ENCODE measurements at regions not wholly inside any gene's neighbourhood (a gene's known extent, or its start where the extent isn't known, plus 50 kb on each side); places are given as distances from the start of the nearest gene placed in this dataset.

- ChIA-PET CTCF (interaction anchor here (0.6 kb wide), 1 partner anchor 191 kb away, joined by 3 read pairs; no protein-coding TSS in a partner anchor), RAD21 (ENCODE audit: low non-redundant PET in 1 of 2, low total read pairs in 2 of 2, uncharacterized antibody in 2 of 2, unreplicated experiment in 2 of 2) (no interaction called here), POLR2A (no interaction called here)
- intact Hi-C loops (cut with micrococcal nuclease): no loop called here
- TF ChIP-seq RAD21 (IDR thresholded peaks at IDR 0.05; ENCODE audit: low read depth) (no peak), CEBPB (IDR thresholded peaks at IDR 0.05; ENCODE audit: low read depth) (no peak), ZNF274 (IDR thresholded peaks at IDR 0.05; ENCODE audit: low read depth, low read length) (no peak), SIN3A (IDR thresholded peaks at IDR 0.05; ENCODE audit: low read depth) (no peak), POLR2A (IDR thresholded peaks at IDR 0.05; ENCODE audit: borderline replicate concordance, extremely low read depth, insufficient read depth, insufficient read length) (no peak), EGR1 (IDR thresholded peaks at IDR 0.05; ENCODE audit: low read depth) (no peak), TCF7L2 (IDR thresholded peaks at IDR 0.05; ENCODE audit: borderline replicate concordance, extremely low read depth, insufficient read depth, insufficient read length) (no peak), YY1 (IDR thresholded peaks at IDR 0.05; ENCODE audit: extremely low read depth, insufficient replicate concordance, low read depth, low read length) (no peak), SP1 (IDR thresholded peaks at IDR 0.05; ENCODE audit: low read depth) (no peak), ELF1 (IDR thresholded peaks at IDR 0.05; ENCODE audit: borderline replicate concordance, low read depth) (no peak), CBX3 (IDR thresholded peaks at IDR 0.05; ENCODE audit: low read depth) (no peak), JUND (IDR thresholded peaks at IDR 0.05) (no peak), SRF (IDR thresholded peaks at IDR 0.05; ENCODE audit: low read depth) (no peak), CTCF (IDR thresholded peaks at IDR 0.05 in 2 of 3, conservative IDR thresholded peaks at IDR 0.05 in 1 of 3; ENCODE audit: borderline replicate concordance in 1 of 3, insufficient read depth in 1 of 3, low read depth in 2 of 3, low read length in 2 of 3) (no peak)
- TF ChIP-seq, protein P1, sequence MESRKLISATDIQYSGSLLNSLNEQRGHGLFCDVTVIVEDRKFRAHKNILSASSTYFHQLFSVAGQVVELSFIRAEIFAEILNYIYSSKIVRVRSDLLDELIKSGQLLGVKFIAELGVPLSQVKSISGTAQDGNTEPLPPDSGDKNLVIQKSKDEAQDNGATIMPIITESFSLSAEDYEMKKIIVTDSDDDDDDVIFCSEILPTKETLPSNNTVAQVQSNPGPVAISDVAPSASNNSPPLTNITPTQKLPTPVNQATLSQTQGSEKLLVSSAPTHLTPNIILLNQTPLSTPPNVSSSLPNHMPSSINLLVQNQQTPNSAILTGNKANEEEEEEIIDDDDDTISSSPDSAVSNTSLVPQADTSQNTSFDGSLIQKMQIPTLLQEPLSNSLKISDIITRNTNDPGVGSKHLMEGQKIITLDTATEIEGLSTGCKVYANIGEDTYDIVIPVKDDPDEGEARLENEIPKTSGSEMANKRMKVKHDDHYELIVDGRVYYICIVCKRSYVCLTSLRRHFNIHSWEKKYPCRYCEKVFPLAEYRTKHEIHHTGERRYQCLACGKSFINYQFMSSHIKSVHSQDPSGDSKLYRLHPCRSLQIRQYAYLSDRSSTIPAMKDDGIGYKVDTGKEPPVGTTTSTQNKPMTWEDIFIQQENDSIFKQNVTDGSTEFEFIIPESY (IDR thresholded peaks at IDR 0.05; ENCODE audit: extremely low read depth, insufficient replicate concordance, low read length): no peak
- TF ChIP-seq, protein P2, sequence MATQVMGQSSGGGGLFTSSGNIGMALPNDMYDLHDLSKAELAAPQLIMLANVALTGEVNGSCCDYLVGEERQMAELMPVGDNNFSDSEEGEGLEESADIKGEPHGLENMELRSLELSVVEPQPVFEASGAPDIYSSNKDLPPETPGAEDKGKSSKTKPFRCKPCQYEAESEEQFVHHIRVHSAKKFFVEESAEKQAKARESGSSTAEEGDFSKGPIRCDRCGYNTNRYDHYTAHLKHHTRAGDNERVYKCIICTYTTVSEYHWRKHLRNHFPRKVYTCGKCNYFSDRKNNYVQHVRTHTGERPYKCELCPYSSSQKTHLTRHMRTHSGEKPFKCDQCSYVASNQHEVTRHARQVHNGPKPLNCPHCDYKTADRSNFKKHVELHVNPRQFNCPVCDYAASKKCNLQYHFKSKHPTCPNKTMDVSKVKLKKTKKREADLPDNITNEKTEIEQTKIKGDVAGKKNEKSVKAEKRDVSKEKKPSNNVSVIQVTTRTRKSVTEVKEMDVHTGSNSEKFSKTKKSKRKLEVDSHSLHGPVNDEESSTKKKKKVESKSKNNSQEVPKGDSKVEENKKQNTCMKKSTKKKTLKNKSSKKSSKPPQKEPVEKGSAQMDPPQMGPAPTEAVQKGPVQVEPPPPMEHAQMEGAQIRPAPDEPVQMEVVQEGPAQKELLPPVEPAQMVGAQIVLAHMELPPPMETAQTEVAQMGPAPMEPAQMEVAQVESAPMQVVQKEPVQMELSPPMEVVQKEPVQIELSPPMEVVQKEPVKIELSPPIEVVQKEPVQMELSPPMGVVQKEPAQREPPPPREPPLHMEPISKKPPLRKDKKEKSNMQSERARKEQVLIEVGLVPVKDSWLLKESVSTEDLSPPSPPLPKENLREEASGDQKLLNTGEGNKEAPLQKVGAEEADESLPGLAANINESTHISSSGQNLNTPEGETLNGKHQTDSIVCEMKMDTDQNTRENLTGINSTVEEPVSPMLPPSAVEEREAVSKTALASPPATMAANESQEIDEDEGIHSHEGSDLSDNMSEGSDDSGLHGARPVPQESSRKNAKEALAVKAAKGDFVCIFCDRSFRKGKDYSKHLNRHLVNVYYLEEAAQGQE (IDR thresholded peaks at IDR 0.05; ENCODE audit: low read depth): no peak
- TF ChIP-seq, protein P3, sequence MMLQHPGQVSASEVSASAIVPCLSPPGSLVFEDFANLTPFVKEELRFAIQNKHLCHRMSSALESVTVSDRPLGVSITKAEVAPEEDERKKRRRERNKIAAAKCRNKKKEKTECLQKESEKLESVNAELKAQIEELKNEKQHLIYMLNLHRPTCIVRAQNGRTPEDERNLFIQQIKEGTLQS (IDR thresholded peaks at IDR 0.05): no peak
- Histone ChIP-seq H3K79me2 (ENCODE audit: insufficient read depth, low read length) (no peaks in the 10 kb centered on the region), H4K20me1 (ENCODE audit: insufficient read depth) (no peaks in the 10 kb centered on the region), H3K9ac (ENCODE audit: low read length) (no peak overlapping the region), H3K4me3 (replicated peaks in 1 of 2; ENCODE audit: low read depth in 1 of 2, low read length in 2 of 2) (no peak overlapping the region), H3K4me1 (ENCODE audit: control insufficient read depth in 1 of 2, insufficient read depth in 2 of 2, low read length in 2 of 2) (no peaks in the 10 kb centered on the region), H3K4me2 (ENCODE audit: low read length) (no peak overlapping the region), H3K27me3 (ENCODE audit: insufficient read depth, low read length) (no peaks in the 10 kb centered on the region), H3K27ac (ENCODE audit: low read depth, low read length) (no peak overlapping the region), H3K36me3 (ENCODE audit: control insufficient read depth in 1 of 2, insufficient read depth in 2 of 2, low read length in 2 of 2) (no peaks in the 10 kb centered on the region), H3K9me2 (ENCODE audit: insufficient read depth) (no peaks in the 10 kb centered on the region), H2AFZ (ENCODE audit: low read depth, low read length, poor library complexity, severe bottlenecking) (no peak overlapping the region), H3K9me3 (ENCODE audit: control insufficient read depth in 1 of 2, insufficient read depth in 1 of 2, low read depth in 1 of 2, low read length in 2 of 2) (no peaks in the 10 kb centered on the region; a peak in 1 of 4 replicates)
- BruUV-seq (replicated peaks): no TSS peak
- ATAC-seq: no peak
- DNase-seq (ENCODE audit: low read depth, low spot score): no peak
These were observed 444.0 kb downstream of the HS3ST3B1 start for GRCh38 chr17:14744761-14745473.
